ENCODE measurements at regions not wholly inside any gene's neighbourhood (a gene's known extent, or its start where the extent isn't known, plus 50 kb on each side); places are given as distances from the start of the nearest gene placed in this dataset.
A peak's percentile ranks its signal among the peaks of the same experiment; 100 is the strongest.

DNA sequence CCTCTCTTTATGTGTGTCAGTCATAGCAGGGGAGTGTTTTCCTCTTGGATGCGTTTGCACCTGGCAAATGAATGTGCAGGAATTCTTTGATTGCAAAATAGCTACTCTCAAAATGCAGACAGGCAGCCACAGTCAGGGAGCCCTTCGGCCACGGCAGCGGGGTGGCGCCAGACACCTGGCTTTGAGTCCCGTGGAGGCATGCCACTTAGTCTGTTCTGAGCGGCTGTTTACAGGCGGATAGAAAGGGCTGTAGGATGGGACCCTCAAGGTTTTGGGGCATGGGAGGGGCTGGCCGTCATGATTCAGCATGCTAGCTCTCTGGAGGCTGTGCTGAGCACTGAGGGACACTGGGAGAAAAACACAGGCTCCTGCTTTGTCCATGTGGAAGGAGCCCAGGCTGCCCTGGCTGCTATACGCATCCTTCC, 117.1 kb downstream of the SLC25A47 start:
- peak overlapping the region; percentile 48 to 78 (median 75) for H3K27ac Mint-ChIP-seq
- peaks cover 48% of the 10 kb centered on the region for H3K4me1 Mint-ChIP-seq
- H3K27me3 Mint-ChIP-seq (ENCODE audit: low read depth) = no peaks in the 10 kb centered on the region
- no peaks in the 10 kb centered on the region for H3K36me3 Mint-ChIP-seq (ENCODE audit: low read depth)
- TF ChIP-seq, protein P1, sequence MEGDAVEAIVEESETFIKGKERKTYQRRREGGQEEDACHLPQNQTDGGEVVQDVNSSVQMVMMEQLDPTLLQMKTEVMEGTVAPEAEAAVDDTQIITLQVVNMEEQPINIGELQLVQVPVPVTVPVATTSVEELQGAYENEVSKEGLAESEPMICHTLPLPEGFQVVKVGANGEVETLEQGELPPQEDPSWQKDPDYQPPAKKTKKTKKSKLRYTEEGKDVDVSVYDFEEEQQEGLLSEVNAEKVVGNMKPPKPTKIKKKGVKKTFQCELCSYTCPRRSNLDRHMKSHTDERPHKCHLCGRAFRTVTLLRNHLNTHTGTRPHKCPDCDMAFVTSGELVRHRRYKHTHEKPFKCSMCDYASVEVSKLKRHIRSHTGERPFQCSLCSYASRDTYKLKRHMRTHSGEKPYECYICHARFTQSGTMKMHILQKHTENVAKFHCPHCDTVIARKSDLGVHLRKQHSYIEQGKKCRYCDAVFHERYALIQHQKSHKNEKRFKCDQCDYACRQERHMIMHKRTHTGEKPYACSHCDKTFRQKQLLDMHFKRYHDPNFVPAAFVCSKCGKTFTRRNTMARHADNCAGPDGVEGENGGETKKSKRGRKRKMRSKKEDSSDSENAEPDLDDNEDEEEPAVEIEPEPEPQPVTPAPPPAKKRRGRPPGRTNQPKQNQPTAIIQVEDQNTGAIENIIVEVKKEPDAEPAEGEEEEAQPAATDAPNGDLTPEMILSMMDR (IDR thresholded peaks at IDR 0.05; ENCODE audit: unreplicated experiment in 3 of 3) = peak; percentile 53 to 66 (median 56)
- H3K4me3 Mint-ChIP-seq = peak overlapping the region in 1 of 3 experiments; percentile 13
- H3K9me3 Mint-ChIP-seq = no peaks in the 10 kb centered on the region

DNA sequence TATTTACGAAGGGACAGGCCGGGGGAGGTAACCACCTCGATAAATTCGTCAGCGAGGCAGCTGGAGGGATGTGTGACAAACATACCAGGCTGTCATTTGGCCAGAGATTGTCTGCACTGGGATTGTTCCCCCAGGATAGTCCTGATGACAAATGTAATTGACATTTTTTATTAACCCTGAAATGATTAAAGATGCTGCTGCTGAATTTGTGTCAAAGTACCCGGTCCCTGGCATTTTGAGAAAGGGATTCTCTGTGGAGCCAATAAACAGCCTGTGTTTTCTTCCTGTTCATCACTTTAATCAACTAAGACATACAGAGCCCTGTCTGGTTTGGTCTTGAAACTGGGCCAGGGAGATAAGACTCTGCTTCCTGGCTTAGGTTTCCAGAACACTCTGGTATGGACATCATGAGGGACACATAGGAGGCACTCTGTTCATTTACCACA, 117.6 kb downstream of the SLC25A47 start:
- Mint-ChIP-seq H3K27me3 (ENCODE audit: low read depth) (no peaks in the 10 kb centered on the region), H3K9me3 (no peaks in the 10 kb centered on the region), H3K27ac (peak overlapping the region in 2 of 3 experiments; percentile 75 to 78), H3K36me3 (ENCODE audit: low read depth) (no peaks in the 10 kb centered on the region), H3K4me1 (peaks cover 48% of the 10 kb centered on the region), H3K4me3 (no peak overlapping the region)
- TF ChIP-seq, protein P1 (IDR thresholded peaks at IDR 0.05; ENCODE audit: unreplicated experiment in 3 of 3) = no peak

DNA sequence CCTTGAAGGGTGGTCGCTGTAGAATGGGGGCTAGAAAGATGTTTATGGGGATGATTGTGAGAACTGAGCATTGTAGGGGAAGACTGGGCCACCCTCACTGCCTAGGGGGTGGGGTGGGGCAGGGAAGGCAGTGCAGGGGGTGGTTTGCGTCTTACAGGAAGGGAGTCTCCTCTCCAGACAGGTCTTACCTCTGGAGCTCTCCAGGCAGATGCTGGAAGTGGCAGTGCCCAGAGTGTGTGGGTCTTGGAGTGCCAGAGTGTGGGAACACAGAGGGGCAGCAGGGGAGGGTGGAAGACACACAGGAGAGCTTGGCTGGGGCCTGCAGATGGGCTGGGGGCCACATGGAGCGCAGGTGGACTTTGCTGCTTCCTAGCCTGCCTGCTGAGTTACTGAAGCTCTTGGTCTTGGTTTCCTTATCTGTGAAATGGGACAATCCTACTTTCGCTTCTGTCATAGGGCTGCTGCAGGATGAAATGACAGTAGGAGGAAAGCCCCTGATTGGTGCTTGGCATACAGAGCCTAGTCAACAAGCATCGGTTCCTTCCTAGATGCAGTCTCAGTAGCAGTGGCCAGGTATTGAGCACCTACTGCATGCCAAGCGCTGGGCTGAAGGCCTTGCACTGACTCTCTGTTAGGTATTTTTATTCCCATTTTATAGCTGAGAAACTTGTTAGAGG, 118.3 kb downstream of the SLC25A47 start:
- Mint-ChIP-seq H3K27me3 (ENCODE audit: low read depth) (no peaks in the 10 kb centered on the region), H3K4me1 (peaks cover 48% of the 10 kb centered on the region), H3K27ac (peak overlapping the region in 1 of 3 experiments; percentile 3), H3K4me3 (no peak overlapping the region), H3K36me3 (ENCODE audit: low read depth) (no peaks in the 10 kb centered on the region), H3K9me3 (no peaks in the 10 kb centered on the region)
- TF ChIP-seq, protein P1 (IDR thresholded peaks at IDR 0.05; ENCODE audit: unreplicated experiment in 3 of 3) = no peak

DNA sequence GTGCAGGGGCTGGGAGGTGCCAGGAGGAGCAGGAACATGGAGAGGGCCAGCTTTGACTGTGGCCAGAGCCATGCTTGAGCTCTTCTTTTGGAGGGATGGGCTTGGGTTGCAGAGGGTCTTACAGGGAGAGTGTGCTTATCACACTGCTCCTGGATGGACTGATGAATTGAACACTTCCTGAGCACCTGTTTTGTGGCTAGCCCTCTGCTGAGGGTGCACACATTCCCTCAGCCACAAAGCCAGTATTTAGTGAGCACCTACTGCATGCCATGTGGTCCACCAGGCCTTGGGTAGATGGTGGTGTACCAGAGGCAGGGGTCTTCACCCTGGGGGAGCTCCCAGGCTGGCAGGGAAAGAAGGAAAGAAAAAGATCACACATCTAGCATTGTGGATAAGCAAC, 118.9 kb downstream of the SLC25A47 start:
- TF ChIP-seq, protein P1 (IDR thresholded peaks at IDR 0.05; ENCODE audit: unreplicated experiment in 3 of 3) = no peak
- no peaks in the 10 kb centered on the region for H3K36me3 Mint-ChIP-seq (ENCODE audit: low read depth)
- H3K27me3 Mint-ChIP-seq (ENCODE audit: low read depth) = no peaks in the 10 kb centered on the region
- H3K4me1 Mint-ChIP-seq = peaks cover 44% of the 10 kb centered on the region
- peak overlapping the region in 1 of 3 experiments; percentile 50 for H3K27ac Mint-ChIP-seq
- H3K4me3 Mint-ChIP-seq = no peak overlapping the region
- H3K9me3 Mint-ChIP-seq = no peaks in the 10 kb centered on the region

DNA sequence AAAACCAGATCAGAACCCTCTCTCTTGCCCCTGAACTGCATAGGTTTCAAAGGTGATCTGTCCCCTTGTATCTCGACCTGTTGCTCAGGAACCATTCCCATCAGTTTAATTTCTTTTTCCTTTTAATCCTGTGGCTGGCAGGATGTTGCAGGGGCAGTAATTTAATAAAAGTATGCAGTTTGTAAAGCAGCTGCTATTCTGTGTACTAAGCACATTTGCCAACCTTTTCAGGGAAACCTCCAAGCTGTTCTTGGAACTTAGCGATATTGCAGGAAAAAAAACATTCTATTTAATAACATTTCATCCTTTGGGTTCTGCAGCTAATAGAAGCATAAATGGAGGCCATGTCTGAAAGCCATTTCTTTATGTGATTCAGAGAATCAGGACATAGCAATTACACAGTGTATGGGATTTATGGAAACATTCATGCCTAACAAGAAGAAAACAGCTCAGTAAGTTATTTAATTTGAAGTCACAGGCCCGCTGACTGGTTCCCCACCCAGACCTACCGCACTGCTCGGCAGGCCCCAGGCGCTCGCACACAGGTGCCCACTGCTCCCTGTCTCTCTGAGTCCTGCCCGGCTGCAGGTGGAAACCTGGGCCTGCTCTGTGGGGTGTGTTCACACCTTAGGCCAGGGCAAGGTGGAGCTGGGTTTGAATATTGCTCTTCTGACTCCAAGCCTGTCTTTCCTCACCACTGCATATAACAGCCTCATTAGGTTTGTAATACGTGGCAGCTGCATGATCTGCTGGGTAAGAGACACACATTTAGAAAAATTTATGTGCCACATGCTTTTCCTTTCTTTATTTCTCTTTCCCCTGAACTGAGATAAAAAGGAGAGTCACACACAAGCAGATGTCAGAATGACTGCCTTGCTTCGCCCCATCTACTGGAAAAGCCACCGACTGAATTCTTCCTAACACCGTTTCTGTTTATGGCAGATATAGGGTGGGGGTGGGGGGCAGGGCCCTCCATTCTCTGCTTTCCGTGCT, 119.7 kb downstream of the SLC25A47 start:
- H3K4me1 Mint-ChIP-seq = peaks cover 44% of the 10 kb centered on the region

More for the DNA sequence above, 119.7 kb downstream of the SLC25A47 start:
- no peaks in the 10 kb centered on the region for H3K9me3 Mint-ChIP-seq
- no peaks in the 10 kb centered on the region for H3K36me3 Mint-ChIP-seq (ENCODE audit: low read depth)
- H3K4me3 Mint-ChIP-seq = no peak overlapping the region
- TF ChIP-seq, protein P1 (IDR thresholded peaks at IDR 0.05; ENCODE audit: unreplicated experiment in 3 of 3) = no peak
- no peaks in the 10 kb centered on the region for H3K27me3 Mint-ChIP-seq (ENCODE audit: low read depth)
- peak overlapping the region in 1 of 3 experiments; percentile 50 for H3K27ac Mint-ChIP-seq

Data from nephron (organoid).